ENCODE measurements at regions not wholly inside any gene's neighbourhood (a gene's known extent, or its start where the extent isn't known, plus 50 kb on each side); places are given as distances from the start of the nearest gene placed in this dataset.

DNA sequence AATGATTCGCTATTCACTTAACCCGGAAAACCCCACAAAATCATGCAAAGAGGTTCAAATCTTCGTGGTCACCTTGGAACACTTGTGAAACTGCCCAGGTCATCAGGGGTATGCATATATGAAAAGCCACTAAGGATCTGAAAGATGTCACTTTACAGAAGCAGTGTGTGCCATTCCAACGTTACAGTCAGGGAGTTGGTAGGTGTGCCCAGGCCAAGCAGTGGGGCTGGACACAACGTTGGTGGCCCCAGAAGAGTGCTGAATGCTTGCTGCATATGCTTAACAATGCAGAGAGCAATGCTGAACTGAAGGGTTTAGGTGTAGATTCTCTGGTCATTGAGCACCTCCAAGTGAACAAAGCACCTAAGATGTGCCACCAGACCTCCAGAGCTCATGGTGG is 51.1 kb upstream of the EIF5 start:
- ChIA-PET CTCF (no interaction called here), POLR2A (ENCODE audit: unreplicated experiment) (no interaction called here)
- Histone ChIP-seq H3F3A (ENCODE audit: low read length, unreplicated experiment) (no peaks in the 10 kb centered on the region), H3K36me3 (ENCODE audit: low read depth, low read length) (no peaks in the 10 kb centered on the region), H3K9me2 (replicated peaks; ENCODE audit: low read length) (no peaks in the 10 kb centered on the region), H4K20me1 (ENCODE audit: low read length) (no peaks in the 10 kb centered on the region), H2AFZ (ENCODE audit: low read length) (no peak overlapping the region), H3K9me3 (ENCODE audit: low read length) (no peaks in the 10 kb centered on the region), H3K4me3 (ENCODE audit: low read length) (no peak overlapping the region), H3K27ac (ENCODE audit: low read length) (no peak overlapping the region), H3K4me2 (ENCODE audit: low read length) (no peak overlapping the region), H3K4me1 (ENCODE audit: insufficient read depth, low read length) (peaks cover 8% of the 10 kb centered on the region), H3K27me3 (ENCODE audit: low read length) (no peaks in the 10 kb centered on the region), H3K79me2 (ENCODE audit: low read length) (no peaks in the 10 kb centered on the region), H3K9ac (ENCODE audit: low read length) (no peak overlapping the region)
- no TSS peak for BruUV-seq (replicated peaks)
- TF ChIP-seq EZH2phosphoT487 (IDR thresholded peaks at IDR 0.05; ENCODE audit: borderline replicate concordance, low read length) (no peak), EZH2 (IDR thresholded peaks at IDR 0.05; ENCODE audit: low read length, unreplicated experiment) (no peak)
- TF ChIP-seq, protein P1, sequence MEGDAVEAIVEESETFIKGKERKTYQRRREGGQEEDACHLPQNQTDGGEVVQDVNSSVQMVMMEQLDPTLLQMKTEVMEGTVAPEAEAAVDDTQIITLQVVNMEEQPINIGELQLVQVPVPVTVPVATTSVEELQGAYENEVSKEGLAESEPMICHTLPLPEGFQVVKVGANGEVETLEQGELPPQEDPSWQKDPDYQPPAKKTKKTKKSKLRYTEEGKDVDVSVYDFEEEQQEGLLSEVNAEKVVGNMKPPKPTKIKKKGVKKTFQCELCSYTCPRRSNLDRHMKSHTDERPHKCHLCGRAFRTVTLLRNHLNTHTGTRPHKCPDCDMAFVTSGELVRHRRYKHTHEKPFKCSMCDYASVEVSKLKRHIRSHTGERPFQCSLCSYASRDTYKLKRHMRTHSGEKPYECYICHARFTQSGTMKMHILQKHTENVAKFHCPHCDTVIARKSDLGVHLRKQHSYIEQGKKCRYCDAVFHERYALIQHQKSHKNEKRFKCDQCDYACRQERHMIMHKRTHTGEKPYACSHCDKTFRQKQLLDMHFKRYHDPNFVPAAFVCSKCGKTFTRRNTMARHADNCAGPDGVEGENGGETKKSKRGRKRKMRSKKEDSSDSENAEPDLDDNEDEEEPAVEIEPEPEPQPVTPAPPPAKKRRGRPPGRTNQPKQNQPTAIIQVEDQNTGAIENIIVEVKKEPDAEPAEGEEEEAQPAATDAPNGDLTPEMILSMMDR (conservative IDR thresholded peaks at IDR 0.05; ENCODE audit: low read depth, low read length), result no peak
- intact Hi-C loops (cut with micrococcal nuclease), result no loop called here
- no peak for ATAC-seq
- DNase-seq, result no peak

DNA sequence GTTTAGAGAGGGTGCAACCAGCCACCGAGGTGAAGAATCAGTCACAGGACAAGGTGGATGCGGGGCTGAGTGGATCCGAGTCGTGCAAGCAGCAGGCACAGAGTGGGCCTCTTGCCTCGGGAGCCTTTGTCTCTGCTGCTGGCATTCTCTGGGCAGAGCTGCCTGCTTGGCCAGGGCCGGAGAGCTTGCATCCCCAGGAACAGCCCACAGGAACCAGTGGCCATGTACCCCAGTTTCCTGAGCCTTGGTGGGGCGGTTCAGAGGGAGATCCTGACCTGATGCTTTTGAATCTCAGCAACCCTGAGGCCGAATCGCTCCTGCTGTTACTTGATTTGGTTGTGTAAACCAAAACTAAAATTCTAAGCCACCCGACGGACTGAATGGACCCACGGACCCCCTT is 50.1 kb upstream of the EIF5 start:
- Histone ChIP-seq H3K36me3 (ENCODE audit: low read depth, low read length) (no peaks in the 10 kb centered on the region), H3K9ac (ENCODE audit: low read length) (no peak overlapping the region), H3K27me3 (ENCODE audit: low read length) (no peaks in the 10 kb centered on the region), H3K79me2 (ENCODE audit: low read length) (no peaks in the 10 kb centered on the region), H3K9me2 (replicated peaks; ENCODE audit: low read length) (no peaks in the 10 kb centered on the region), H3K4me1 (ENCODE audit: insufficient read depth, low read length) (peaks cover 8% of the 10 kb centered on the region), H3F3A (ENCODE audit: low read length, unreplicated experiment) (no peaks in the 10 kb centered on the region), H3K4me3 (ENCODE audit: low read length) (no peak overlapping the region), H3K9me3 (ENCODE audit: low read length) (no peaks in the 10 kb centered on the region), H3K27ac (ENCODE audit: low read length) (no peak overlapping the region), H4K20me1 (ENCODE audit: low read length) (no peaks in the 10 kb centered on the region), H2AFZ (ENCODE audit: low read length) (no peak overlapping the region), H3K4me2 (ENCODE audit: low read length) (no peak overlapping the region)
- no peak for DNase-seq
- no TSS peak for BruUV-seq (replicated peaks)
- intact Hi-C loops (cut with micrococcal nuclease), result no loop called here
- ChIA-PET POLR2A (ENCODE audit: unreplicated experiment) (no interaction called here), CTCF (no interaction called here)
- no peak for ATAC-seq
- TF ChIP-seq EZH2phosphoT487 (IDR thresholded peaks at IDR 0.05; ENCODE audit: borderline replicate concordance, low read length) (no peak), EZH2 (IDR thresholded peaks at IDR 0.05; ENCODE audit: low read length, unreplicated experiment) (no peak)
- TF ChIP-seq, protein P1 (conservative IDR thresholded peaks at IDR 0.05; ENCODE audit: low read depth, low read length), result no peak

Data from PC-3 (cell line).